NCI-H2029 (cell line): ENCODE measurements at regions not wholly inside any gene's neighbourhood (a gene's known extent, or its start where the extent isn't known, plus 50 kb on each side); places are given as distances from the start of the nearest gene placed in this dataset.

ENCODE experiments used
- DNase-seq: peaks from one replicate; lab custom pipeline; 2025; lab: John Stamatoyannopoulos, UW

DNA sequence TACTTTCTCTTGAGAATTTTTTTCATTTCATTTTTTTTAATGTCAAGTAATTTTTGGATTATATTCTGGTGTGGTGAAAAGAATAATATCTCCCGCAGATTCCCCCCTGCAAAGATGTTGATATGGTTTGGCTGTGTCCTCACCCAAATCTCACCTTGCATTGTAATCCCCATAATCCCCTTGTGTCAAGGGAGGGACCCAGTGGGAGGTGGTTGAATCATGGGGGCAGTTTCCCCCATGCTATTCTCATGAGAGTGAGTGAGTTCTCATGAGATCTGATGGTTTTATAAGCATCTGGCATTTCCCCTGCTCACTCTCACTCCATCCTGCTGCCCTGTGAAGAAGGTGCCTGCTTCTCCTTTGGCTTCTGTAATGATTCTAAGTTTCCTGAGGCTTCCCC is 58.7 kb upstream of the PMEPA1 start:
- no peak for DNase-seq

DNA sequence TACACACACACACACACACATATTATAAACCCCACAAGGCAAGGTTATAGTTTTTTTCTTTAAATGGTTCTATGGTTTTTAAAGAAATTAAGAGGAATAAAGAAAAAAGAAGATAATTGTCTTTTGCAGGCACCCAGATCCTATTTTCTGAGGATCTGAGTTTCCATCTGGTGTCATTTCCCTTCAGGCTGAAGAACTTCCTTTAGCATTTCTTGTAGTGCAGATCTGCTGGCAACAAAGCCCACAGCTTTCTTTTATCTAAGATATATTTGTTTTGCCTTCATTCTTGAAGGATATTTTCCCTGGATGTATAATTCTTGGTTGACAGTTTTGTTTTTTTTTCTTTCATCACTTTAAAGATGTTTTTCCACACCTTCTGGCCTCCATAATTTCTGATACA is 57.6 kb upstream of the PMEPA1 start:
- DNase-seq: no peak

DNA sequence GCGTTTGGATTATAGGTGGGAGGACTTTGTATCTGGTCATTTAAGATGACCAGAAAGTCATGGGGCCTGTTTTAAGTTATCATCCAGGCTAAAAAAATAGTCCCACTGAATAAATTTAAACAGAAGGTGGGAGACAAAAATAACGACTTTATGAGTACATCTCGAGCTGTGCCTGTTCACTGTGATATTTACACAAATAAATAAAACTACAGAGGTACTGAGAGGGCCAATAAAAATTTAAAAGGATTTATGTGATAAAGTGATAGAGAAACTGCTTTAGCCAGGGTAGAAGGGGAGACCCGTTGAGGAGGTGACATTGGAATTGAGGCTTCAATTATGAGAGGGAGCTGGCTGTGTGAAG is 53.4 kb upstream of the PMEPA1 start:
- no peak for DNase-seq

DNA sequence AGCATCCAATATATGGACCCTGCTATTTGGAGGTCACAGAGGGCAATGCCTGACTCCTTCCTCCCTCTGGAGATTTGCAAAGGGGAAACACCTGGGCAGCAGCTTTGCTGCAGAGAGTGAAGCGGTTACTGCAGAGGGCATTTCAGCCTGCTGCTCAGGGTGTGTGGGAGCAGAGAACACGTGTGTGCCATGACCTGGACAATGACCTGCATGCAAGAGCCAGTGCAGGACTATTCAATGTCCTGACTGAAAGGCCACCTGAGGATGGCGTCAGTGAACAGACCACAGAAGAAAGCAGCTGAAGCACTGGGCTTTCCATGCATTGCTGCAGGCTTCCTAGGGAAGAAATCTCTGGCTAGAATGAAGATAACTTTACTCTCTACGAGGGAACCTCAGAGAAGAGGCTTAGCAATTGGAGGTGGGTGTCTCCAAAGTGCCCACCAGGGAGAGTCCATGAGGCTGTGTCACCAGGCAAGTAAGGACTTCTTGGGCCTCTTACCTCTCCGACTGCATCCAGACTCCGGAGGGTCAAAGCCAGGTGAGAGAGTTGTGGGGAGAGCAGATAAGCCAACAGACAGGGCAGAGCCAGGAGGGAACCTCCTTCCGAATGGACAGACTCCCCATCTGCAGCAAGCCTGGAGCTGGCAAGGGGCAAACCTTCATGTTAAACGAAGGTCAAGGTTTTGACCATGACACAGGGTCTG is 52.9 kb upstream of the PMEPA1 start:
- DNase-seq: no peak

DNA sequence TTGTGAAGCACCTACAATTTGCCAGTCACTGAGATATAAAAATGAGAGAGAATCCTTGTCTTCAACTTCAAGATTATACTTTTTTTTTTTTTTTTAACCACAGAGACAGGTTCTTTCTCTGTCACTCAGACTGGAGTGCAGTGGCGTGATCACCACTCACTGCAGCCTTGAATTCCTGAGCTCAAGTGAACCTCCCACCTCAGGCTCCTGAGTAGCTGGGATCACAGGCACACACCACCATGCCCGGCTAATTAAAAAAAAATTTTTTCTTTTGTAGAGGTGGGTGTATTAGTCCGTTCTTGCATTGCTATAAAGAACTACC is 51.6 kb upstream of the PMEPA1 start:
- no peak for DNase-seq

DNA sequence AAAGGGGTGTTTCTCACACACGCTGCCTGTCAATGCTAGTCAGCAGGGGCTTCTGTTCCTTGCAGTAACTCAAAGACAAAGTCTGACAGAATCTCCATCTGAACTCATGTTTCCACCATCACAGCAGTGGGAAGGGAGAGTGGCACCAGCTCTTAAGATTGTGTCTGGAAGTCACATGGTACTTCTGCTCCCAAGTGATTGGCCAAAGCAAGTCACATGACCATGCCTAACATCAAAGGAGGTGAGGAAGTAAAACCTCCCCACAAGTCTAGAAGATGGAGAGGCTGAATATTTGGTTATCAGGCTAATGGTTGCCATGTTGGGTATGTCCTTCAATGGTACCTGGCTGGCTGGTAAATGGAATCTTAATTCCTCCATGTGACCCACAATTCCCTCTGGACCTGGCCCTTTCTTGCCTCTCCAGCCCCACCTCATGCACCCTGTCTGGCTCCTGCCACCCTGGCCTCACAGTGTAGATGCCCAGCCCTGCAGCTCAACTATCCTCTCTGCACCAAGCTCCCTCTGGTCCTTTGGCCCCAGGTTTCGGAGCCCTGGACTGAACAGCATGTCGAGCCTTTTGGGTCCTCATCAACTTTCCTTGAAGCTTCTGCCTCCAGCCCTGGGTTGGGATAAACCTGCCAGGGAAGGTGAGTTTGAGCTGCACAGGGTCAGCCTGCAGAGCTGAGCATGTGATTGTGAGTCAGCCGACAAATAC is 51.0 kb upstream of the PMEPA1 start:
- no peak for DNase-seq

DNA sequence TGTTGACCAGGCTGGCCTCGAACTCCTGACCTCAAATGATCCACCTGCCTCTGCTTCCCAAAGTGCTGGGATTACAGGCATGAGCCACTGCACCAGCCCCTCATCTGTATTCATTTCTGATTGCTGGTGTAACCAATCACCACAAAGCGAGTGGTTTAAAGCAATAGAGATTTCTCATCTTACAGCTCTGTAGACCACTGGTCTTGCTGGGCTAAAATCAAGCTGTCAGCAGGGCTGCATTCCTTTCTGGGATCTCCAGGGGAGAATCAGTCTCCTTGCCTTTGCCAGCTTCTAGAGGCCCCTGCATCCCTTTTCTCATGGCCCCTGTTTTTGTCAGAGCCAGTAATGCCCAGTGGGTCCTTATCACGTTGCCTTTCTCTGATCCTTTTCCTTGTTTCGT is 49.9 kb upstream of the PMEPA1 start:
- DNase-seq: no peak
